GM12891 (cell line): ENCODE measurements at regions not wholly inside any gene's neighbourhood (a gene's known extent, or its start where the extent isn't known, plus 50 kb on each side); places are given as distances from the start of the nearest gene placed in this dataset.

Experiments
- DNase-seq: peaks from one replicate; pipeline ENCODE4 v3.0.0; 2011; ENCODE audit warnings: low spot score; ENCODE audit not compliant: insufficient read length
- FAIRE-seq: peaks from 2 replicates; lab custom pipeline; 2011; peaks lifted over from hg19 to GRCh38; lab: Jason Lieb, UNC
- PAX5 ChIP-seq: IDR thresholded peaks from 2 replicates; pipeline ENCODE4 v1.6.1; 2011; ENCODE audit warnings: low read length, moderate library complexity, mild to moderate bottlenecking; ENCODE audit not compliant: insufficient read depth, severe bottlenecking
- POLR2A ChIP-seq: IDR thresholded peaks from 2 replicates; pipeline ENCODE4 v1.6.1; 2011; ENCODE audit warnings: low read depth, low read length, control low read depth
- POLR2AphosphoS5 ChIP-seq: IDR thresholded peaks from 2 replicates; pipeline ENCODE4 v1.6.1; 2011; ENCODE audit warnings: low read depth, low read length, control low read depth
- POU2F2 ChIP-seq: IDR thresholded peaks from 2 replicates; pipeline ENCODE4 v1.6.1; 2011; ENCODE audit warnings: low read depth, mild to moderate bottlenecking, control low read depth, low read length, moderate library complexity
- SPI1 ChIP-seq: IDR thresholded peaks from 2 replicates; pipeline ENCODE4 v1.6.1; 2011; ENCODE audit warnings: low read depth, low read length, control low read depth
- TAF1 ChIP-seq: IDR thresholded peaks from 2 replicates; pipeline ENCODE4 v1.6.1; 2011; ENCODE audit warnings: low read depth, low read length, control low read depth

- TF ChIP-seq POU2F2 (no peak), POLR2A (no peak), SPI1 (no peak), POLR2AphosphoS5 (no peak)
- FAIRE-seq (no peak), DNase-seq (no peak)
Measured at GRCh38 chr2:122595065-122595464, 839.6 kb downstream of the TSN start.

DNA sequence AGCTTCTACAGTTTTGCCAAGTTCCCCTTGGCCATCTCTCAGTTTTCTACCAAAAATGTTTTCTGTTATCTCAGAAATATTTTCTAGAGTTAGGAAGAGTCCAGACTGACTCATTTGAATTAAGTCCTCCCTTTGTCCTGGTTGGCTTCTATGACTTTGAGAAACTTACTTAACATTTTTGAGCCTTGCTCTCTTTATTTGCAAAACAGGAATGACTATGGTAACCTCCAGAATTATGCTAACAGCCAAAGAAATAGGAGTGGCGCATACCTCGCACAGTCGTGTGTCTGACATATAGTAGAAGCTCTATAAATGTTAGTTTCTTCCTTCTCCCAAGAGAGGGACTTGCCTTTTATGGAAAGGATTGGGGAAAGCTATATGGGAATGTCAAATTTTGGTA lies 841.1 kb downstream of the TSN start:
- DNase-seq (no peak), FAIRE-seq (no peak)
- no peak for TF ChIP-seq POLR2AphosphoS5
- TF ChIP-seq TAF1 = no peak
- TF ChIP-seq SPI1 = no peak
- no peak for TF ChIP-seq POLR2A
- no peak for TF ChIP-seq PAX5

DNA sequence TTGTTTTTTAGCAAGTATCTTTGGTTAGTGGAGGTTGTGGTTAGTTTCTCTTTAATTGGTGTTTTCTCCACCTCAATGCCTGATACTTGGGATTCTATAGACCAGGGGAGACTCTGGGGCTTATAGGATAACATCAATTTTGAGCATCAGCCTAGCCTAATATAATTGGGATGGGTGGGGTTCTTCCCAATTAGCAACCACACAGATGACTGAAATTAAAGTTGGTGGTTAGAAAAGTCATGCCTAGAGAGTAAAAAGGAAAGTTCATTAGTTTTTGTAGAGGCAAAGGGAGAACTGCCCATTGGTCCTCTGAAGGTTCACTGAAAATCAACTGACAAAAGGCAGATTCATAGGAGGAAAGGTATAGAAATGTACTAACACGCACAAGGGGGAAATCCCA lies 843.3 kb downstream of the TSN start:
- no peak for TF ChIP-seq TAF1
- no peak for TF ChIP-seq PAX5
- no peak for TF ChIP-seq SPI1
- no peak for TF ChIP-seq POU2F2
- no peak for TF ChIP-seq POLR2AphosphoS5
- TF ChIP-seq POLR2A = no peak
- FAIRE-seq (no peak), DNase-seq (no peak)

DNA sequence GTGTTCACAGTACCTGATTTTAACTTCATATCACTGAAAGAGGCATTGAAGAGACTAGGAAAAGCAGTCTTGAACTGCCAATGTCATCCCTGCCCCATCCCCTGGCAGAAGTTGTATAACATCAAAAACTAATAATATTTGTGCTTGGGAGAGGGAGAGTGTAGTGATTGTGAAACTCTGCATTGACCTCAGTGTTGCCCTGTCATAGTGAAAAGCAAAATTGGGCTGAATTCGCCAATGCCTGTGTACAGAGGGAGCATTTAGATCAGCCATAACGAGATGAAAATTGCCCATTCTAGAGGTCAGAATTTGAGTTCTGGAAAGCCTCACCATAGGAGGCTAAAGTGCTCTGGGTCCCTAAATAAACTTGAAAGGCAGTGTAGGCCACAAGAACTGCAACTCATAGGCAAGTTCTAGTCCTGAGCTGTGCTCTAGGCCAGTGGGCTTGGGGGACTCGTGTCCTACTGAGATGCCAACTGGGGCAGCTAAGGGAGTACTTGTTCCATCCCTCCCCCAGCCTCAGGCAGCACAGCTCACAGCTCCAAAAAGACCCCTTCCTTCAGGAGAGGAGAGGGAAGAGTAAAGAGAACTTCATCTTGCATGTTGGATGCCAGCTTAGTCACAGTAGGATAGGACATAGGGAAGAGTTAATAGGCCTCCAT lies 855.6 kb downstream of the TSN start:
- DNase-seq (no peak), FAIRE-seq (no peak)

GRCh38 chr2:122622934-122623333 lies 867.5 kb downstream of the TSN start:
- TF ChIP-seq PAX5 = no peak
- no peak for TF ChIP-seq POLR2AphosphoS5
- no peak for TF ChIP-seq TAF1
- no peak for TF ChIP-seq POLR2A
- TF ChIP-seq POU2F2 = no peak
- TF ChIP-seq SPI1 = no peak
- FAIRE-seq (no peak), DNase-seq (no peak)

More for the DNA sequence above, 855.6 kb downstream of the TSN start:
- TF ChIP-seq POU2F2 = no peak
- TF ChIP-seq POLR2A = no peak
- no peak for TF ChIP-seq POLR2AphosphoS5
- no peak for TF ChIP-seq TAF1
- no peak for TF ChIP-seq PAX5
- TF ChIP-seq SPI1 = no peak

DNA sequence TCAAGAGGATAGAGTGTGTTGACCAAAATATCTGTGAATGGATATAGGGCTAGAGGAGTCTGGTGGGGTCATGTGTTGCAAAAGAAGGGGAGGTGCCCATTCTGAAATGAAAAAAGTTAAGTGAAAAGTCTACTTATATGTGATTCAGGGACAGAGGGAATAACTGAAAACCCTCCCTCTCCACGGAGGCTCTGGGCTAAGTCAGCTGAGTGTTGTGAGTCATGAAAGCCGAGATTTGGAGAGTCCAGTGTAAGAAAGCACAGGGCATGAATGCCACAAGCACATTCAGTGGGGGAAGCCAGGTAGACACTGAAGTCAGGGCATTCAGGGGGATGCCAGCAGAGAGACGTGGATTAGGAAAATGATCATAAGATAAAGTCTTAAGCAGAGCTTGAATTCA lies 871.9 kb downstream of the TSN start:
- TF ChIP-seq POLR2AphosphoS5 (no peak), POLR2A (no peak), PAX5 (no peak), SPI1 (no peak), POU2F2 (no peak), TAF1 (no peak)
- FAIRE-seq (no peak), DNase-seq (no peak)

DNA sequence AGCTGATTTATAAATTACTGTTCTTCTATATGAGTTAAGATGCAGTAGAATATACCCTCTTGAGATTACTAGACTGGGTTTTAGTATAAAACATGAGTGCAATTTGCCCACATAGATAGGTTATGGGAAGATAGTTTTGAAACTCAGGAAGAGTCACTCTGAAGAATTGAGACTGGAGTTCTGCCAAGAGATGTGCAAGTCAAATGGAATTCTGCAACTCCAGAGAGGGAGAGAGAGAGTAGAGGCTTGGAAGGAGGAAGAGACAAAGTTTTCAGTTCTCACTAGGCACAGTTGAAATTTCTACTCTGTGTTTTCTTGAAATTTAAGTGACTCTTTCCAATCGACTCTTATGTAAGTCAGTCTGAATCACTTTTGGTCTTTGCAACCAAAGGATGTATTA lies 878.8 kb downstream of the TSN start:
- TF ChIP-seq POLR2AphosphoS5 (no peak), POU2F2 (no peak), POLR2A (no peak), SPI1 (no peak), PAX5 (no peak), TAF1 (no peak)
- FAIRE-seq (no peak), DNase-seq (no peak)

DNA sequence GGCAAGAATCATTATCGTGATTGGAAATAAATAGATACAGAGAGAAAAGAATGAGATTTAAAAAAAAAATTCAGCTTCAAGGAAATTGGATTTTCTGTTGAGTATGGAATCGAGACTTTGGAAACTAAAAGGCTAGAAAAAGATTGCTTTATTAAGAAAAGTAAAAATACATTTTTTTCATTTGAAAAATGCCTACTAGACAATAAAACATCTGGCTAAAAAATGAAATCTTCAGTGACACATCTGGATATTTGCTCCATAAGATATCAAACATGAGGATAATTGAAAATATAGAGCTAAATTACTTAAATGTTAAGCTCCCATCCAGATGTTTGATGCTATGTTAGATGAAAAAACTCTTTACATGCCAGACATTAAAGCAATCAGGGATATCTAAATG lies 879.5 kb downstream of the TSN start:
- no peak for FAIRE-seq
- TF ChIP-seq PAX5 (no peak), POLR2AphosphoS5 (no peak), TAF1 (no peak), POU2F2 (no peak), POLR2A (no peak), SPI1 (no peak)
- DNase-seq = no peak

DNA sequence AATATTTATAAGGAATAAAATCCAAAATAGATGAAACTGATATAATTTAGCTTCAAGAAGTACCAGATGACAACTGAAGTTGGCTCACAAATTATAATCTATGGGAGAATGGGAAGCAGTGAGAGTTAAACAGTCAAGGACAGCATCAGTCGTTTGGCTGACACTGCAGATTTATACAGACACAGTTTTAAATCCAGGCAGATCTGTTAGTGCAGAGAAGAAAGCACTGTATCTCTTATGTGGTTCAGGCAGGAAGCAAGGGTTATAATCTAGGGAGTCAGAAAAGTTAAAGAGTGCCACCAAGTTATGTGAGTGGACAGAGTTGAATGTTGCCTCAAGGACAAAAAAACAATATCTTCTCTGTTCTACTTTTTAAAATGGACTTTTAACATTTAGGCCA lies 880.2 kb downstream of the TSN start:
- TF ChIP-seq TAF1 = no peak
- DNase-seq (no peak), FAIRE-seq (no peak)

GRCh38 chr2:122636097-122636496 lies 880.6 kb downstream of the TSN start:
- no peak for TF ChIP-seq SPI1
- TF ChIP-seq TAF1 = no peak
- no peak for TF ChIP-seq POLR2AphosphoS5
- TF ChIP-seq POU2F2 = no peak
- TF ChIP-seq PAX5 = no peak
- no peak for TF ChIP-seq POLR2A

More at GRCh38 chr2:122636097-122636496, 880.6 kb downstream of the TSN start:
- FAIRE-seq (no peak), DNase-seq (no peak)
